ENCODE measurements at regions not wholly inside any gene's neighbourhood (a gene's known extent, or its start where the extent isn't known, plus 50 kb on each side); places are given as distances from the start of the nearest gene placed in this dataset.
"Not testable (repeated sequence)": the region's sequence is repeated elsewhere in the genome, so short reads cannot be mapped to it uniquely, and the experiment has no call there.

DNA sequence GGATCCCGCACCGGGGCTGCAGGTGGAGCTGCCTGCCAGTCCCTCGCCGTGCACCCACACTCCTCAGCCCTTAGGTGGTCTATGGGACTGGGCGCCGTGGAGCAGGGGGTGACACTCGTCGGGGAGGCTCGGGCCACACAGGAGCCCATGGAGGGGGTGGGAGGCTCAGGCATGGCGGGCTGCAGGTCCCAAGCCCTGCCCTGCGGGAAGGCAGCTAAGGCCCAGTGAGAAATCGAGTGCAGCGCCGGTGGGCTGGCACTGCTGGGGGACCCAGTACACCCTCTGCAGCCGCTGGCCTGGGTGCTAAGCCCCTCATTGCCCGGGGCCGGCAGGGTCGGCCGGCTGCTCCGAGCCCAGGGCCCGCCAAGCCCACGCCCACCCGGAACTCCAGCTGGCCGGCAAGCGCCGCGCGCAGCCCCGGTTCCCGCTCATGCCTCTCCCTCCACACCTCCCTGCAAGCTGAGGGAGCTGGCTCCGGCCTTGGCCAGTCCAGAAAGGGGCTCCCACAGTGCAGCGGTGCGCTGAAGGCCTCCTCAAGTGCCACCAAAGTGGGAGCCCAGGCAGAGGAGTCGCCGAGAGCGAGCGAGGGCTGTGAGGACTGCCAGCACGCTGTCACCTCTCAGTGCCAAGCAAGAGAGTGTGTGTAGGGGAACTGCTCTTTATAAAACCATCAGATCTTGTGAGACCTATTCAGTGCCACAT, 845.1 kb downstream of the CDH18 start:
- TF ChIP-seq ZNF580, ZNF155, REST, ZNF791, ZNF513 (tag by site-specific recombination; IDR thresholded peaks at IDR 0.05): not testable (repeated sequence)
- TF ChIP-seq, protein P1, sequence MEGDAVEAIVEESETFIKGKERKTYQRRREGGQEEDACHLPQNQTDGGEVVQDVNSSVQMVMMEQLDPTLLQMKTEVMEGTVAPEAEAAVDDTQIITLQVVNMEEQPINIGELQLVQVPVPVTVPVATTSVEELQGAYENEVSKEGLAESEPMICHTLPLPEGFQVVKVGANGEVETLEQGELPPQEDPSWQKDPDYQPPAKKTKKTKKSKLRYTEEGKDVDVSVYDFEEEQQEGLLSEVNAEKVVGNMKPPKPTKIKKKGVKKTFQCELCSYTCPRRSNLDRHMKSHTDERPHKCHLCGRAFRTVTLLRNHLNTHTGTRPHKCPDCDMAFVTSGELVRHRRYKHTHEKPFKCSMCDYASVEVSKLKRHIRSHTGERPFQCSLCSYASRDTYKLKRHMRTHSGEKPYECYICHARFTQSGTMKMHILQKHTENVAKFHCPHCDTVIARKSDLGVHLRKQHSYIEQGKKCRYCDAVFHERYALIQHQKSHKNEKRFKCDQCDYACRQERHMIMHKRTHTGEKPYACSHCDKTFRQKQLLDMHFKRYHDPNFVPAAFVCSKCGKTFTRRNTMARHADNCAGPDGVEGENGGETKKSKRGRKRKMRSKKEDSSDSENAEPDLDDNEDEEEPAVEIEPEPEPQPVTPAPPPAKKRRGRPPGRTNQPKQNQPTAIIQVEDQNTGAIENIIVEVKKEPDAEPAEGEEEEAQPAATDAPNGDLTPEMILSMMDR (tag by site-specific recombination; IDR thresholded peaks at IDR 0.05) = not testable (repeated sequence)

All from HEK293 (cell line).